ENCODE measurements at regions not wholly inside any gene's neighbourhood (a gene's known extent, or its start where the extent isn't known, plus 50 kb on each side); places are given as distances from the start of the nearest gene placed in this dataset.

GRCh38 chr6:102950967-102951366 is 1557.5 kb downstream of the GRIK2 start:
- no peak for TF ChIP-seq SMC3 (IDR thresholded peaks at IDR 0.05; ENCODE audit: low read depth, low read length)
- TF ChIP-seq RFX5 (IDR thresholded peaks at IDR 0.05; ENCODE audit: low read length), result no peak
- no peak for TF ChIP-seq SIN3A (IDR thresholded peaks at IDR 0.05; ENCODE audit: borderline replicate concordance, low read depth, low read length)
- no peak for TF ChIP-seq TAF1 (IDR thresholded peaks at IDR 0.05; ENCODE audit: borderline replicate concordance, low read depth, low read length)
- TF ChIP-seq CTCF (IDR thresholded peaks at IDR 0.05), result no peak
- TF ChIP-seq RAD21 (IDR thresholded peaks at IDR 0.05; ENCODE audit: low read length), result no peak
- TF ChIP-seq IRF3 (IDR thresholded peaks at IDR 0.05; ENCODE audit: low read depth, low read length), result no peak
- no peak for TF ChIP-seq MXI1 (IDR thresholded peaks at IDR 0.05; ENCODE audit: low read depth, low read length)
